ENCODE measurements at regions not wholly inside any gene's neighbourhood (a gene's known extent, or its start where the extent isn't known, plus 50 kb on each side); places are given as distances from the start of the nearest gene placed in this dataset.
"Not testable (repeated sequence)": the region's sequence is repeated elsewhere in the genome, so short reads cannot be mapped to it uniquely, and the experiment has no call there.

DNA sequence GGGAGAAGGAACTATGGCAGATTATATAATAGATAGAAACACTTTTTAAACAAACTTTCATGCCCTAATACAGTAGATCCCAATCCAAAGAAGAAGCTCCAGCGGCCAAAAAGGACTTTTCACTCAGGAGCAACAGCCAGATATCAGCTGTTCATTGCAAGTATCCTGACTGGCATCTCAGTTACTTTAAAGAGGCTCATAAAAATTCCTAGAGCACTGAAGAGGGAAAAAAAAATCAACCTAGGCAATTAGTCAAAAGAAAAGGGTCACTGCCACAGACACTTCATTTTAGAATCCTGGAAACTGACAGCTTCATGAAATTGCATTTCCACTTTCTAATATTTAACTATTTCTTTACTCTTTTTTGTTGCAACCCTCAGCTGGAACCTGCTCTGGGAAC is 170.6 kb upstream of the SOX6 start:
- no peak for DNase-seq

DNA sequence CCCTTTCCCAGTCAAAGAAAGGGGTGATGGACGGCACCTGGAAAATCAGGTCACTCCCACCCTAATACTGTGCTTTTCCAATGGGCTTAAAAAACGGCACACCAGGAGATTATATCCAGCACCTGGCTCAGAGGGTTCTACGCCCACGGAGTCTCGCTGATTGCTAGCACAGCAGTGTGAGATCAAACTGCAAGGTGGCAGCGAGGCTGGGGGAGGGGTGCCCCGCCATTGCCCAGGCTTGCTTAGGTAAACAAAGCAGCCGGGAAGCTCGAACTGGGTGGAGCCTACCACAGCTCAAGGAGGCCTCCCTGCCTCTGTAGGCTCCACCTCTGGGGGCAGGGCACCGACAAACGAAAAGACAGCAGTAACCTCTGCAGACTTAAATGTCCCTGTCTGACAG is 164.4 kb upstream of the SOX6 start:
- DNase-seq, result not testable (repeated sequence)

GRCh38 chr11:16512899-16513241 is 156.5 kb upstream of the SOX6 start:
- DNase-seq, result no peak

- DNase-seq, result no peak
Measured at GRCh38 chr11:16512198-16512898, 156.0 kb upstream of the SOX6 start.

DNA sequence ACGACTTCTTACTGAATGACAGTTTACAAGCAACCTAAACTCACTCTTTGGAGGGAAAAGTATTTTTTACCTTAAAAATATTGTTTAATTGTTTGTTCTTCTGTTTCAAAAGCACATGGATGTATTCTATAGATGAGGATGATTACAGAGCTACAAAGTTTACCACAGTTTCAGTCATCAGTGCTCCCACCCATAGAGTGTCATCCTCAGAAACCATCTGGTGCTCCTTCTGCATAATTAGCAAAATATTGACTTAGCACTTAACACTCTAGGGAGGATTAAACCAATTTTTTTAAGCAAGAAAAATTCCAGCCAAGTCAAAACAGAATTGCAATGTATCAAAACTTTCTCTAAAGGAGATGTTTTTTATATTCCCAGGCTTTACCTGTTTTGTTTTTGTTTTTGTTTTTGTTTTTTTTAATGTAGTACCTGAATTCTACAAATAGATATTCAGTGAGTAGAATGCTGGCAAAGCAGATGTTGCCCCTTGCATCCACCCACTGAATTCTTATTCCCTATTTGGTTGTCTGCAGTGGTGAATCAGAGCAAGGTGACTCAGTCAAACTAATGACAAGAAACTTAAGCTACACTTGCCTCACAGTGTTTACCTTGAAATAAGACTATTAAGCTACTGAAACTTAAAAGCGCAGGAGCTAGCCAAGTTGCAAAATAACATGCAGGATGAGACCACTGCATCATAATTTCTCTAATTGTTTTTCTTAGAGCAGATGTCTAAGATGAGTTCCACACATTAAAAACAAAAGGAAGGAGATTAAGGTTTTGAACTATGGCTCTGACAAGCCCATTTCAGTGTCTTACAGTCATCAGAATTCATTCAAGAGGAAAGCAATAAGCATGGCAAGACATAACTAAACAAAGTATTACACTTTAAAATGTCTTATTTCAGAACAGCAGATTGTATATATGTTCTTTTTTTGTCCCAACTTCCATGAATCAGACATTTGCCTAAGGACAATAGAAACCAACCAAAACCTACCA is 155.1 kb upstream of the SOX6 start:
- no peak for DNase-seq

DNA sequence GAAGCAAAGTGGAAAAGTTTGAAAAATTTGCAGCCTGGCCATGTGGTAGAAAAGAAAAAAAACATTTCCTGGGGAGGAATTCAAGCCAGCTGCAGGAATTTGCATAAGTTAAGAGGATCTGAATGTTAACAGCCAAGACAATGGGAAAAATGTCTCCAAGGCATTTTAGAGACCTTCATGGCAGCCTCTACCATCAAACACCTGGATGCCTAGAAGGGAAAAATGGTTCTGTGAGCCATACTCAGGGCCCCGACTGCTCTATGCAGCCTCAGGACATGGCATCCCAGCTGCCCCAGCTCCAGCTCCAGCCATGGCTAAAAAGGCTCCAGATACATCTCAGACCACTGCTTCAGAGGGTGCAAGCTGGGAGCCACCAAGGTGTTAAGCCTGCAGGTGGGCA is 149.1 kb upstream of the SOX6 start:
- no peak for DNase-seq

DNA sequence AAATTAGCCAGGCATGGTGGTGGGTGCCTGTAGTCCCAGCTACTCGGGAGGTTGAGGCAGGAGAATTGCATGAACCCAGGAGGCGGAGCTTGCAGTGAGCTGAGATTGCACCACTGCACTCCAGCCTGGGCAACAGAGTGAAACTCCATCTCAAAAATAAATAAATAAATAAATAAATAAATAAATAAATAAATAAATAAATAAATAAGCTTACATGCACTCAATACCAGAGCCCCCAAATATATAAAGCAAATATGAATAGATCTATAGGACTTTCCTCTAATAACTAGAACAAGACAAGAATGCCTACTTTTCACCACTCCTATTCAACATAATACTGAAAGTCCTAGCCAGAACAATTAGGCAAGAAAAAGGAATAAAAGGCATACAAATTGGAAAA is 147.5 kb upstream of the SOX6 start:
- DNase-seq, result not testable (repeated sequence)

GRCh38 chr11:16494918-16495691 is 138.8 kb upstream of the SOX6 start:
- DNase-seq, result no peak

- no peak for DNase-seq
Measured at GRCh38 chr11:16484434-16484833, 128.1 kb upstream of the SOX6 start.

DNA sequence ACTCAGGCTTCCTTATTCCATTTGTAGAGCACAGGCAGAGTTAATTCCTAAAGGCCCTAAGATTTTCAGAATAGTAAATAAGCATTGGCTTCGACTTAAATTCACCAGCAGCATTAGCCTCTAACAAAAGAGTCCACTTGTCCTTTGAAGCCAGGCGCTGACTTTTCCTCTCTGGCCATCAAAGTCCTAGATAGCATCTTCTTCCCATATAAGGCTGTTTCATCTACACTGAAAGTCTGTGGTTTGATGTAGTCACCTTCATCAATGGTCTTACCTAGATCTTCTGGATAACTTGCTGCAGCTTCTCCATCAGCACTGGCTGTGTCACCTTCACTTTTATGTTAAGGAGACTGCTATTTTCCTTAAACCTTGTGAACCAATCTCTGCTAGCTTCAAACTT is 118.3 kb upstream of the SOX6 start:
- DNase-seq, result no peak

DNA sequence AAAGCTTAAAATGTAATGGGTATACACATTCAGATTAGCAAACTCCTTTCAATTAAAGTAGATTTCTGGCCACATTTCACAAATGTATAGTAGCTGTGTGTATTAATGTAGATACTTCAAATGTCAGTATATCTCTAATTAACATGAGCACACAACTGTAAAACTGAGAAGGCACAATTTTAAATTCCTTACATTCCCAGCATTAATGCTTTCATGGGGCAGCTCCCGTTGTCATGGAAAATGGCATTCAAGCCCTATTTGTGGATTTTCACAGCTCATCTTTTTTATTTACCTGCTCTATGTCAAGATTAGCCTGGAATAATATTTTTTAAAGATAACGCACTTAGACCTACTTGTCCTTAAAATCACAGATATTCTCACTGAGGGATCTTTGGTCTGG is 113.6 kb upstream of the SOX6 start:
- DNase-seq, result no peak

DNA sequence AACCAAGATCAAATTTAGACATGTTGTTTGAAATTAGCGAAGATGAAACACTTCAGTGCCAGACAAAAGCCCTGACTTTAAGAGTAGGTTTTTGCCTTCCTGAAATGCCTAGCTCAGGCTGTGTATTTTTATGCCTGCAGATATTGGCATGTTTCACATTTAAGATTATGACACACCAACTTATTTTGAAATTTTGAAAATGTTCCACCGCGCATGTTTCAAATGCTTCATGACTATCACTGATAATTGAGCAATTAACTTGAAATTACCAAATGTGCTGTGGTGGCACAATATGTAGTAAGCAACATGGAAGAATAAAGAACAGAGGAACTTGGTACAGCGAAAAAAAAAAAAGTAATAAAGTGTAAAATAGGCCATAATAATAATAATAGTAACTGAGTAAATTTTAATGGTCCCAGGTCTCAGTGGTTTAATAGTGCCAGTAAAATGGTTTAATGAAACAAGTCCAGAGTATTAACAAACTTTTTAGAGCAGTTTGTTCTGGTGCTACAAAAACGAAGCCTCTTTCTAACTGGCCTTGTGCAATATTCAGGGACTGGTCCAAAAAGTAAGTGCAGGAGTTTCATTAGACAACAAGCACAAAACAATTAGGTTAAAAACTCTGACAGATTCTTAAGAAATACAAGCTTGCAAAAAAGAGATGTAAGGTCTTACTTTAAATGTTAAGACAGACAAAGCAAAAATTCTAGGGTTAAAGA is 112.5 kb upstream of the SOX6 start:
- no peak for DNase-seq

DNA sequence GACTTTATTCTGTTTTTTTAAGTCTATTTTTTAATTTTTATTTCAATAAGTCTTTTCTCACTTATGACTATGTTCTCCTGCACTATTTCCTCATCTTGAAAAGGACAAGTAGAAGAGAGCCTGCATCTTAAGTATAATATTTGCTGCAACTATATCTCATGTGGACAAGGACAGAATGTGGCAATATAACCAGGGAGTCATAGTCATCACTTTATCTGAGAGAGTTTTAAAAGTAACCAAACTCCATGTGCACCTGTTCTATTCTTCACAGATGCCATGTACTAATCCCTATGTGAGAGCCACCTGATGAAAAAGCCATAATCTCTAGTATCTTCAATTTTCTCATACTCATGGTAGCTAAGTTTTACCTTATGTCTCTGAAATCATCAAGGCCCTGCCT is 104.2 kb upstream of the SOX6 start:
- no peak for DNase-seq

- DNase-seq, result no peak
Measured at GRCh38 chr11:16456366-16456765, 100.0 kb upstream of the SOX6 start.

- no peak for DNase-seq
Measured at GRCh38 chr11:16454289-16454863, 98.0 kb upstream of the SOX6 start.

- DNase-seq, result no peak
Measured at GRCh38 chr11:16448123-16448717, 91.9 kb upstream of the SOX6 start.

GRCh38 chr11:16441461-16441860 is 85.1 kb upstream of the SOX6 start:
- DNase-seq, result no peak

DNA sequence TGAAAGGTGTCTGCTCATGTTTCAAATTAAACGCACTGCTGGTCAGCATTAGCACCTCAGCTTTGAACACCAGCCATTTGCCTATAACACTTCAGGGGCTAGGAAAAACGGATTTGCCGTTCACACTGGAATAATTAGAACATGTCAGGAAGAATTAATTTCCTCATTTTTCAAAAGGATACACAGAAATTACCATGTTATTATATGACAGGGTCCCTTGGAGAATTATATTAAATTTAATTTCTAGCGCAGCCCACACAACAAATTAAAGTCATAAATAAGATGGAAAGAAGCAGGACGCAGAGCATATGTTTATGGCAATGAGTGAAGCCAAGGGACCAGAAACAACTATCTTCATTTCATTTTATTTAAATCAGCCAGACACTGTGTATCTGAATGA is 83.8 kb upstream of the SOX6 start:
- no peak for DNase-seq

- DNase-seq, result no peak
Measured at GRCh38 chr11:16434036-16434435, 77.7 kb upstream of the SOX6 start.

DNA sequence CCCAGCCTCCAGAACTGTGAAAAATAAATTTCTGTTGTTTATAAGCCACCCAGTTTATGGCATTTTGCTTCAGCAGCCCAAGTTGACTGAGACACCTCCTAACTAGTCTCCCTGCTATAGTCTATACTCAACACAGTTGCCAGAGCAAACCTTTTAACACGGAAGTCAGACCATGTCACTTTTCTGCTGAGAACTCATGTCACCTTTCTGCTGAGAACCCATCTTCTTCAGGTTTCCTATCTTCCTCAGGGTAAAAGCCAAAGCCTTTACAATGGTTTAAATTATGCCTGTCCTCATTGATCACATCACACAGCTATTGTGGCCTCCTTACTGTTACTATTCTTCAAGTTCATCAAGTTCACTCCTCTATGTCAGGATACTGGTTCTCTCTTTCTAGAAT is 74.3 kb upstream of the SOX6 start:
- DNase-seq, result no peak

DNA sequence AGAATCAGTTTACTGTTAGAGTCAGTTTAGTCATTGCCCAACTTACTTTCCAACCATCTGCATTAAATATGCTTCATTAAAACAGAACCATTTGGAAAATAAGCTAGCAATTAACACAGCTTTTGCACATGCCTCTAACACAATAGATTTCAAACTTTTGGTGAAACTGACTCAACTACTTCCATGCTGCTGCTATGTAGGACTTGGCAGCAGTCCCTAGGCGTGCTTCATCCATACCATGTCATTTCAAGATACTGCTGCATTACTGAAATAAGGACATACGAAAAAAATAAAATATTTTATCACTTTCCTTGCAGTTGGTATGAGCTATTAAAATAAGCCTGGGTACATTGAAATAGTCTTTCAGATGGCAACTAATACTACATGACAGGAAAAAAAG is 65.5 kb upstream of the SOX6 start:
- no peak for DNase-seq
